GM18505 (cell line): ENCODE measurements at regions not wholly inside any gene's neighbourhood (a gene's known extent, or its start where the extent isn't known, plus 50 kb on each side); places are given as distances from the start of the nearest gene placed in this dataset.
"Not testable (repeated sequence)": the region's sequence is repeated elsewhere in the genome, so short reads cannot be mapped to it uniquely, and the experiment has no call there.

Experiments
- ATAC-seq: cut with Tn5 transposase; IDR thresholded peaks from one replicate; pipeline ENCODE4 v1.9.1; 2021; ENCODE audit not compliant: unreplicated experiment
- POLR2A ChIP-seq: IDR thresholded peaks from 4 replicates; pipeline ENCODE4 v1.6.1; 2011; ENCODE audit warnings: borderline replicate concordance; ENCODE audit not compliant: insufficient read depth, insufficient read length; ENCODE audit errors: extremely low read depth

DNA sequence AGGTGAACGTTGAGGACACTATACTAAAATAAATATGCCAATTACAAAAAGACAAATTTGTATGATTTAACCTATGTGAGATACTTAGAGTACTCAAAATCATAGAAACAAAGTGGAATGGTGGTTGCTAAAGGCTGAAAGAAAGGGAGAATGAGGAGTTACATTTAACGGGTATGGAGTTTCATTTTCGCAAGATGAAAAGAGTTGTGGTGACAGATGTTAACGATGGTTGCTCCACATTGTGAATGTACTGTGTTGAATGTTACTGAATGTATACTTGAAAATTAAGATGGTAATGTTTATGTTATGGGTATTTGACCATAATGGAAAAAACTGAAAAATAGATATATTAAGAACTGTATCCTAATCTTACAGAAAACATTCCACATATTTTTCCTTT, 51.3 kb upstream of the MOCS2 start:
- TF ChIP-seq POLR2A, result no peak
- ATAC-seq, result no peak

GRCh38 chr5:53161876-53162275, 52.3 kb upstream of the MOCS2 start:
- no peak for TF ChIP-seq POLR2A
- no peak for ATAC-seq

DNA sequence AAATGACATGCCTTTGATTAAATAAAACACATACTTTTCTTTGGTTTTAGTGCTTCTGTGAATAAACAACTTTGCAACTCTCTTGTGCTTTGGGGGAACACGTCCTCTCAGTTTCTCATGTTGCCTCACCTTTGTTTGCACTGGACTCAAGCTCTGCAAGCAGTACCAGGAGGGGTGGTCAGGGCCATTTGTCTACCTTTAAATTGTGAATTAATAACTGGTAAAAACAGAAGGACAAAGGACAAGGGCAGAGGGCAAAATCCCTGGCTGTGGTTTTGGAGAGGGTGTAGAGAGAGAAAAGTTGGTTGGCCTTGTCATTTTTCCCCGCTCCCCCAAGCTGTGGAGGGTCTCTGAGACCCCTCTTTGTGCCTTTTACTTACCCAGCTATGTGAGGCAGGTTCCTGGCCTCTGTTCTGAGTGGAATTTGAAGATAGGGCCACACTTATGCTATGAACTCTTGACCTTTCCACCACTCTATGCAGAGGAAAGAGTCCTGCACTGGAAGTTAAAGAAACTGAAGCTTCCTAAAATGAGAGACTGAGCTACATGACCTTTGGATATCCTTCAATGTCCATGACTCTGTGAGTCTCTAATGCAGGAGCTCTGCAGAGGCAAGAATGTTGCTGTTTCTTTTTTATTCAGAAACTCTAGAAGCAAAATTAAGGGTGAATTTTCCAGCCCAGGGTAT, 55.1 kb upstream of the MOCS2 start:
- TF ChIP-seq POLR2A, result no peak
- ATAC-seq, result no peak

- ATAC-seq, result no peak
- TF ChIP-seq POLR2A, result no peak
Observed at GRCh38 chr5:53165431-53166182, 56.0 kb upstream of the MOCS2 start.

DNA sequence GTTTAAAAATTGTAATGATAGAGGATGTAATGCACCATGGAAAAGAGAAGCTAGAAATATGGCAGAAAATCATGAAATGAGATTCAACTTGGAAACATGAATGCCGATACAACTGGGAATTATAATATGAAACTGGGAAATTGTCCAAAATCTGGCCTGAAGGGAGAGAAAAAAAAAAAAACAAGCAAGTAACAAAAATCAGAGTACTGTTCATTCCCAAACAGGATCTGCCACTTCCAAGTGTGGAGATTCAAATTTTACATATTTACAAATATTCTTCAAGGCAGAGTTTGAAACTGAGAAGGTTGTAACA, 56.6 kb upstream of the MOCS2 start:
- ATAC-seq, result no peak

DNA sequence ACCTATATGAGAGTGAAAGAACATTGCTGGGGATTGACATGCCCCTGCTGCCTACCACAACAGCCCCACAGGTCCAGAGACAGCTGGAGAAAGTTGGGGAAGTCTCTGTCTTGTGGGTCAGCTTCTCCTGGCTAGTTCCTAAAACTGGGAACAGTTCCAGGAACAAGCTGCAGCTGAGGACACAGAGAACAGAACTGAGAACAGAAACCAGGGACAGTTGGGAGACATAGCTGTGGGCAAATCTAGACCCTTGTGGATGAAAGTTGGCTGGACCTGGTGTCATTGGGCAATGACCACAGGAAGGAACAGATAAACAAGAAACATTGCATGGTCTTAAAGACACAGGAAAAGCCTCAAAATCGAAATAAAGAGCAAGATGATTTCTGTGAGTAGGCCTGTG, 58.3 kb upstream of the MOCS2 start:
- no peak for ATAC-seq
- no peak for TF ChIP-seq POLR2A

More for the DNA sequence above, 56.6 kb upstream of the MOCS2 start:
- TF ChIP-seq POLR2A, result no peak

DNA sequence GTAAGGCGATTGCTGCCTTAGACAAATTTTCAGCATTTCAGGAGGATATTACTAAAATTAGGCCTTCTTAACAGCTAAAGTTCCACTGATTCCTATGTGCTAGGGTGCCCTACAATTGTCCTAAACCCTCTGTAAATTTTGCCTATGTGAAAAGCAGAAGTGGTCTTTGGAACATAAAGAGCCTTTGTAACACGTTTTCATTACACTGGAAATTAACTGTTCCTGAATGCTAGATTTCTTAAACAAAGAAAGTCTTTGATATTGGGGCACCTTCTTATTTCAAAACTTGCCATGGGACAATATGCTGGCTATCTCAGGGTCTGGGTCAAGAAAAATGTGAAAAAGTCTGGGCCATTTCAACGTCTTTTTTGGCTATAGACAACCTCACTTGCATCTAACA, 60.4 kb upstream of the MOCS2 start:
- no peak for TF ChIP-seq POLR2A
- no peak for ATAC-seq

DNA sequence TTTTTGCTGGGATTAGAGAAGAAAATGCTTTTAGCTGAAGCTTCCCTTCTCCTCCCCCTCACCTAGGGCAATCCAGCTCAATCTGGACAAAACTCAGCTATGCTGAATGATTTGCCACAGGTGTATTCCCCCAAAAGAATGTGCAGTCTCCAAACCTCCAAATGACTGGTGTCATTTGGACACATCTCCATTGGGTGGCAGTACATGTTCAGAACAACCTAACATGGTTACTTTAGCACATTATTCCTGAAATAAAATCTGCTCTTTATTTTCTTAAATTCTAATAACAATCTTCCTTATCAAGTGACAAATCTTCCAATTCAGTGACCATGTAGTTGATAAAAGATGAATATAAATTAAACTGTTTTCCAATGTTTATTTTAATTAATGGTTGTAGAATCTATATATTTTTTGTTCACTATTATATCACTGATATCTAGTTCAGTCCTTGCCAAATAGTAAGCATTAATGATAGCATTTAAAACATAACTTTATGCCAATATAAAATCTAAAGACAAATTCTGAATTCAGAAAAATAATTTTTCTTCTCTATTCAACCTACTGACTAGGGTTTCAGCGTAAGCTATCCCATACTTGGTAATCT, 61.3 kb upstream of the MOCS2 start:
- TF ChIP-seq POLR2A, result no peak
- ATAC-seq, result no peak

DNA sequence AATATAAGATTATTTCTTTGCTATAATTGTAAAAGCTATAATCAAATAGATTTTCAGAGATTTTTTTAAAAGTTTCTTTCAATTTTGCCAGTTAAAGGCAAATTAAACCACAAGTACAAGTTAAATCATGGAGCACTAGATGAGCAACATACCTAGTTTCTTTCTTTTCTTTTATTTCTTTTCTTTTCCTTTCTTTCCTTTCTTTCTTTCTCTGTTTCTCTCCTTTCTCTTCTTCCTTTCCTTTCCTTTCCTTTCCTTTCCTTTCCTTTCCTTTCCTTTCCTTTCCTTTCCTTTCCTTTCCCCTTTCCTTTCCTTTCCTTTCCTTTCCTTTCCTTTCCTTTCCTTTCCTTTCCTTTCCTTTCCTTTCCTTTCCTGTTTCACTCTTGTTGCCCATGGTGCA, 62.5 kb upstream of the MOCS2 start:
- not testable (repeated sequence) for ATAC-seq

- no peak for ATAC-seq
Observed at GRCh38 chr5:53172630-53173029, 63.1 kb upstream of the MOCS2 start.

DNA sequence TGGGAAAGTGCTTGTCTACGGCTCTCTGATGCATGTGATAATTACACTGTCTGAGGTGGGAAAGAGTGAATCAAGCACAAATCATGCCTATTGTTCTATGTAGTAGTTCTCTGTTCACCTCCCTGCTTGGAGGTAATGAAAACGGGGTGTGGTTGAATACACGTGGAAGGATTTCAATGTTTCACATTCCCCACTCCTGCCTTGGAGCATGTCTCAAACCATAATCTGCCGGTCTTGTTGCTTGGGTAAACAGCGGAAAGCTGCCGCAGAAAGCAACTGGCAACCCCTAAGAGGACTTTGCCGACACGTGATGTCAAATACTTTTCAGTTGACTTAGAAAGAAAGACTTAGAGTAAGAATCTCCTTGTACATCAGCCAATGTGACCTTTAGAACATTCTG, 63.5 kb upstream of the MOCS2 start:
- no peak for ATAC-seq
- TF ChIP-seq POLR2A, result no peak

More at GRCh38 chr5:53172630-53173029, 63.1 kb upstream of the MOCS2 start:
- TF ChIP-seq POLR2A, result no peak

DNA sequence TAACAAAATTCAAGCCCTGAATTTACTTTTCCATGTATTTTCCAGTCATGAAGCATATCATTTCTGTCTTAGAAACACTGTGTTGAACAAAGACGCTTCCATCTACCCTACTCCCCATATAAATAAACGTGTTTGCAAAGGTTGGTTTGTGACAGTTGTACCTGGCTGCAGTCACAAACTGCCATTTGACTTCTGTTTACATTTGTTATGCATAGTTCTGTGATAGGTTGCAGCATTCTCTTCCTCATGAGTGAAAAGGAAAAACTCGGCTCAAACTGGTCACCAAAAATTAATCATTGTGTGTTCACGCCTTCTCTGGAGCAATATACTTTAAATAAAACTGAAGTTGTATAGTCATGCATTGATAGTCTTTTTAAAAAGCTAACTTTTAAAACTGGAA, 69.3 kb upstream of the MOCS2 start:
- no peak for ATAC-seq
- no peak for TF ChIP-seq POLR2A

- no peak for TF ChIP-seq POLR2A
- no peak for ATAC-seq
Observed at GRCh38 chr5:53179691-53180090, 70.1 kb upstream of the MOCS2 start.

DNA sequence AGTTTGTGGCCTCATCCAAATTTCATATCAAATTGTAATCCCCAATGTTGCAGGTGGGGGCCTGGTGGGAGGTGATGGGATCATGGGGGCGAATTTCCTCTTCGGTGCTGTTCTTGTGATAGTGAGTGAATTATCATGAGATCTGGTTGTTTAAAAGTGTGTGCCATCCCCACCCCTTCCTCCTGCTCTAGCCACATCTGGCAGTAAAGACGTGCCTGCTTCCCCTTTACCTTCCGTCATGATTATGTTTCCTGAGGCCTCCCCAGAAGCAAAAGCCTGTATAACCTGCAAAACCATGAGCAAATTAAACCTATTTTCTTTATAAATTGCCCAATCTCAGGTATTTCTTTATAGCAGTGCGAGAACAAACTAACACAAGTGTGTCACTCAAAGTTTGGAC, 71.0 kb upstream of the MOCS2 start:
- no peak for TF ChIP-seq POLR2A
- ATAC-seq, result no peak
